H9 (cell line): ENCODE measurements at regions not wholly inside any gene's neighbourhood (a gene's known extent, or its start where the extent isn't known, plus 50 kb on each side); places are given as distances from the start of the nearest gene placed in this dataset.

ENCODE experiments used
- DNase-seq: peaks from one replicate; pipeline ENCODE4 v3.0.0-alpha.2; 2017
- H2AFZ ChIP-seq: one replicate; pipeline ENCODE4 v1.6.1; 2013; ENCODE audit warnings: mild to moderate bottlenecking, low read length, control low read depth, moderate library complexity
- H2AK5ac ChIP-seq: 2 replicates; pipeline ENCODE4 v1.6.1; 2013; ENCODE audit warnings: low read length, control low read depth, mixed read lengths; ENCODE audit not compliant: insufficient read length
- H2BK120ac ChIP-seq: one replicate; pipeline ENCODE4 v1.6.1; 2013; ENCODE audit warnings: low read depth, mild to moderate bottlenecking, low read length, control low read depth, inconsistent platforms; ENCODE audit not compliant: poor library complexity, severe bottlenecking
- H2BK12ac ChIP-seq: 2 replicates; pipeline ENCODE4 v1.6.1; 2013; ENCODE audit warnings: low read length, control low read depth, mixed read lengths, low read depth; ENCODE audit not compliant: insufficient read length
- H2BK15ac ChIP-seq: 2 replicates; pipeline ENCODE4 v1.6.1; 2013; ENCODE audit warnings: low read depth, low read length, control low read depth
- H2BK20ac ChIP-seq: one replicate; pipeline ENCODE4 v1.6.1; 2013; ENCODE audit warnings: low read depth, mild to moderate bottlenecking, low read length, control low read depth, inconsistent platforms; ENCODE audit not compliant: poor library complexity, severe bottlenecking
- H2BK5ac ChIP-seq: 2 replicates; pipeline ENCODE4 v1.6.1; 2013; ENCODE audit warnings: low read length, control low read depth, mixed read lengths; ENCODE audit not compliant: insufficient read length
- H3K14ac ChIP-seq: 2 replicates; pipeline ENCODE4 v1.6.1; 2013; ENCODE audit warnings: low read length, control low read depth; ENCODE audit not compliant: insufficient read depth
- H3K18ac ChIP-seq: 2 replicates; pipeline ENCODE4 v1.6.1; 2013; ENCODE audit warnings: low read depth, mild to moderate bottlenecking, mixed read lengths, low read length, control low read depth; ENCODE audit not compliant: insufficient read length
- H3K23ac ChIP-seq: 2 replicates; pipeline ENCODE4 v1.6.1; 2013; ENCODE audit warnings: low read length, control low read depth, mixed read lengths, low read depth; ENCODE audit not compliant: insufficient read length
- H3K23me2 ChIP-seq: 2 replicates; pipeline ENCODE4 v1.6.1; 2013; ENCODE audit warnings: low read depth, mild to moderate bottlenecking, mixed read lengths, low read length, control low read depth; ENCODE audit not compliant: insufficient read length, poor library complexity, severe bottlenecking
- H3K27ac ChIP-seq: 2 replicates; pipeline ENCODE4 v1.5.1; 2013; ENCODE audit warnings: low read length, control low read depth, mixed read lengths, low read depth; ENCODE audit not compliant: insufficient read length
- H3K27me3 ChIP-seq: 2 replicates; pipeline ENCODE4 v1.6.1; 2013; ENCODE audit warnings: low read length, control low read depth, inconsistent platforms; ENCODE audit not compliant: insufficient read depth
- H3K4ac ChIP-seq: 2 replicates; pipeline ENCODE4 v1.6.1; 2013; ENCODE audit warnings: low read depth, mild to moderate bottlenecking, control low read depth, inconsistent platforms, low read length, moderate library complexity
- H3K4me1 ChIP-seq: 2 replicates; pipeline ENCODE4 v1.6.1; 2013; ENCODE audit warnings: low read length, control low read depth, inconsistent platforms; ENCODE audit not compliant: insufficient read depth
- H3K4me2 ChIP-seq: 2 replicates; pipeline ENCODE4 v1.6.1; 2013; ENCODE audit warnings: low read length, control low read depth, mixed read lengths; ENCODE audit not compliant: insufficient read length, insufficient read depth
- H3K56ac ChIP-seq: 2 replicates; pipeline ENCODE4 v1.6.1; 2013; ENCODE audit warnings: low read depth, mild to moderate bottlenecking, mixed read lengths, low read length, control low read depth; ENCODE audit not compliant: insufficient read length
- H3K79me1 ChIP-seq: 2 replicates; pipeline ENCODE4 v1.6.1; 2013; ENCODE audit warnings: low read depth, mild to moderate bottlenecking, moderate library complexity, low read length, control low read depth, inconsistent platforms; ENCODE audit not compliant: insufficient read depth, poor library complexity, severe bottlenecking
- H3K79me2 ChIP-seq: 2 replicates; pipeline ENCODE4 v1.6.1; 2013; ENCODE audit warnings: low read length, control low read depth, inconsistent platforms; ENCODE audit not compliant: insufficient read depth
- H3K9ac ChIP-seq: 2 replicates; pipeline ENCODE4 v1.6.1; 2013; ENCODE audit warnings: low read length, control low read depth, mixed read lengths; ENCODE audit not compliant: insufficient read length; ENCODE audit errors: extremely low read depth
- H3K9me3 ChIP-seq: one replicate; pipeline ENCODE4 v1.6.1; 2013; ENCODE audit warnings: low read depth, low read length, inconsistent platforms; ENCODE audit not compliant: control insufficient read depth
- H3T11ph ChIP-seq: one replicate; pipeline ENCODE4 v1.6.1; 2013; ENCODE audit warnings: mild to moderate bottlenecking, low read length, control low read depth, inconsistent platforms
- H4K20me1 ChIP-seq: one replicate; pipeline ENCODE4 v1.6.1; 2013; ENCODE audit not compliant: control insufficient read depth, insufficient read length, insufficient read depth
- H4K5ac ChIP-seq: 2 replicates; pipeline ENCODE4 v1.6.1; 2013; ENCODE audit warnings: low read depth, mild to moderate bottlenecking, mixed read lengths, low read length, control low read depth; ENCODE audit not compliant: insufficient read length
- H4K8ac ChIP-seq: replicated peaks from 2 replicates; pipeline ENCODE4 v1.6.1; 2013; ENCODE audit warnings: low read length, control low read depth, mixed read lengths, low read depth; ENCODE audit not compliant: insufficient read length
- H4K91ac ChIP-seq: 2 replicates; pipeline ENCODE4 v1.6.1; 2013; ENCODE audit warnings: low read depth, mild to moderate bottlenecking, moderate library complexity, mixed read lengths, low read length, control low read depth; ENCODE audit not compliant: insufficient read length
- H3K27ac Mint-ChIP-seq, 3 experiments: 2 replicates in 2 of 3; 3 replicates in 1 of 3; pipeline ENCODE4 v1.8.0; 2020 to 2021; ENCODE audit warnings: mixed read lengths in 3 of 3, mild to moderate bottlenecking in 1 of 3, moderate library complexity in 1 of 3
- H3K27me3 Mint-ChIP-seq: 2 replicates; pipeline ENCODE4 v1.8.0; 2021; ENCODE audit warnings: low read depth, mild to moderate bottlenecking, moderate library complexity, mixed read lengths
- H3K36me3 Mint-ChIP-seq, 3 experiments: 2 replicates in 2 of 3; 3 replicates in 1 of 3; pipeline ENCODE4 v1.8.0; 2020 to 2021; ENCODE audit warnings: low read depth in 3 of 3, mixed read lengths in 3 of 3; ENCODE audit not compliant: insufficient read depth in 1 of 3
- H3K4me1 Mint-ChIP-seq, 2 experiments: 2 replicates each; pipeline ENCODE4 v1.8.0; 2020; ENCODE audit warnings: mixed read lengths in 2 of 2
- H3K4me3 Mint-ChIP-seq, 2 experiments: 2 replicates in 1 of 2; 3 replicates in 1 of 2; pipeline ENCODE4 v1.8.0; 2020 to 2021; ENCODE audit warnings: mild to moderate bottlenecking in 2 of 2, mixed read lengths in 2 of 2, moderate library complexity in 1 of 2
- H3K9me3 Mint-ChIP-seq, 2 experiments: 2 replicates in 1 of 2; 3 replicates in 1 of 2; pipeline ENCODE4 v1.8.0; 2020; ENCODE audit warnings: mild to moderate bottlenecking in 2 of 2, mixed read lengths in 2 of 2, moderate library complexity in 1 of 2
- CTCF ChIP-seq: fragments of 200-600 bp; sonication (generic); conservative IDR thresholded peaks from 3 replicates; pipeline ENCODE4 v1.8.0; 2021; ENCODE audit warnings: antibody characterized with exemption, mild to moderate bottlenecking
- WGBS: extraction: QIAGEN DNeasy Blood & Tissue Kit; methylation state at CpG from one replicate; pipeline ENCODE4 v1.1.7; 2013; ENCODE audit warnings: missing lambda C conversion rate, low lambda C conversion rate, mixed read lengths; ENCODE audit not compliant: insufficient read length; ENCODE audit errors: extremely low coverage; 5-methylcytosine and 5-hydroxymethylcytosine counted together

GRCh38 chr22:49664891-49665290, 162.8 kb downstream of the BRD1 start:
- no CpG with 5 or more reads among the region's 18 CpGs for WGBS

More at GRCh38 chr22:49664891-49665290, 162.8 kb downstream of the BRD1 start:
- Histone ChIP-seq H4K91ac (no peak overlapping the region), H2BK120ac (no peak overlapping the region), H3K9ac (no peak overlapping the region), H4K20me1 (no peaks in the 10 kb centered on the region), H3K4me2 (no peak overlapping the region), H3K27ac (no peak overlapping the region), H2BK20ac (no peak overlapping the region), H3K56ac (no peak overlapping the region), H2AK5ac (no peak overlapping the region), H3K4me1 (no peaks in the 10 kb centered on the region), H2BK5ac (no peak overlapping the region), H3K79me2 (no peaks in the 10 kb centered on the region), H2BK12ac (no peak overlapping the region), H3K79me1 (no peaks in the 10 kb centered on the region), H3K9me3 (no peaks in the 10 kb centered on the region), H3K18ac (no peak overlapping the region), H2BK15ac (no peak overlapping the region), H3K14ac (no peak overlapping the region), H3K23ac (no peak overlapping the region), H3T11ph (no peak overlapping the region), H2AFZ (no peak overlapping the region), H3K23me2 (peaks cover 3% of the 10 kb centered on the region), H3K4ac (no peak overlapping the region), H3K27me3 (no peaks in the 10 kb centered on the region; the same call in 1 of the 2 replicates), H4K5ac (no peak overlapping the region), H4K8ac (no peak overlapping the region)
- peaks cover 2 to 7% of the 10 kb centered on the region in 2 experiments; a peak in 2 of 4 replicates for H3K4me1 Mint-ChIP-seq
- H3K9me3 Mint-ChIP-seq = peaks cover 0 to 4% of the 10 kb centered on the region in 2 experiments; a peak in 3 of 5 replicates
- no peaks in the 10 kb centered on the region; a peak in 1 of 7 replicates for H3K36me3 Mint-ChIP-seq
- H3K27ac Mint-ChIP-seq = no peak overlapping the region
- H3K4me3 Mint-ChIP-seq = no peak overlapping the region
- peaks cover 30% of the 10 kb centered on the region for H3K27me3 Mint-ChIP-seq
- peak; percentile 18 for DNase-seq
- TF ChIP-seq CTCF = no peak
